ENCODE measurements at regions not wholly inside any gene's neighbourhood (a gene's known extent, or its start where the extent isn't known, plus 50 kb on each side); places are given as distances from the start of the nearest gene placed in this dataset.

- no peak for DNase-seq (ENCODE audit: low read depth, low spot score)
- Mint-ChIP-seq H3K27ac (ENCODE audit: unreplicated experiment) (no peak overlapping the region), H3K27me3 (ENCODE audit: low read depth) (no peaks in the 10 kb centered on the region), H3K4me3 (no peak overlapping the region), H3K4me1 (no peaks in the 10 kb centered on the region), H3K9me3 (peaks cover 7% of the 10 kb centered on the region), H3K36me3 (ENCODE audit: low read depth) (no peaks in the 10 kb centered on the region)
- TF ChIP-seq, protein P1, sequence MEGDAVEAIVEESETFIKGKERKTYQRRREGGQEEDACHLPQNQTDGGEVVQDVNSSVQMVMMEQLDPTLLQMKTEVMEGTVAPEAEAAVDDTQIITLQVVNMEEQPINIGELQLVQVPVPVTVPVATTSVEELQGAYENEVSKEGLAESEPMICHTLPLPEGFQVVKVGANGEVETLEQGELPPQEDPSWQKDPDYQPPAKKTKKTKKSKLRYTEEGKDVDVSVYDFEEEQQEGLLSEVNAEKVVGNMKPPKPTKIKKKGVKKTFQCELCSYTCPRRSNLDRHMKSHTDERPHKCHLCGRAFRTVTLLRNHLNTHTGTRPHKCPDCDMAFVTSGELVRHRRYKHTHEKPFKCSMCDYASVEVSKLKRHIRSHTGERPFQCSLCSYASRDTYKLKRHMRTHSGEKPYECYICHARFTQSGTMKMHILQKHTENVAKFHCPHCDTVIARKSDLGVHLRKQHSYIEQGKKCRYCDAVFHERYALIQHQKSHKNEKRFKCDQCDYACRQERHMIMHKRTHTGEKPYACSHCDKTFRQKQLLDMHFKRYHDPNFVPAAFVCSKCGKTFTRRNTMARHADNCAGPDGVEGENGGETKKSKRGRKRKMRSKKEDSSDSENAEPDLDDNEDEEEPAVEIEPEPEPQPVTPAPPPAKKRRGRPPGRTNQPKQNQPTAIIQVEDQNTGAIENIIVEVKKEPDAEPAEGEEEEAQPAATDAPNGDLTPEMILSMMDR (conservative IDR thresholded peaks at IDR 0.05) = no peak
Observed at GRCh38 chr2:78681386-78681785, 344.1 kb upstream of the REG3G start.

GRCh38 chr2:78682781-78683180 lies 342.7 kb upstream of the REG3G start:
- peaks cover 7% of the 10 kb centered on the region for H3K9me3 Mint-ChIP-seq
- no peaks in the 10 kb centered on the region for H3K36me3 Mint-ChIP-seq (ENCODE audit: low read depth)
- TF ChIP-seq, protein P1 (conservative IDR thresholded peaks at IDR 0.05) = no peak
- no peak overlapping the region for H3K27ac Mint-ChIP-seq (ENCODE audit: unreplicated experiment)
- no peaks in the 10 kb centered on the region for H3K27me3 Mint-ChIP-seq (ENCODE audit: low read depth)
- no peaks in the 10 kb centered on the region for H3K4me1 Mint-ChIP-seq
- no peak for DNase-seq (ENCODE audit: low read depth, low spot score)
- no peak overlapping the region for H3K4me3 Mint-ChIP-seq

GRCh38 chr2:78686625-78687153 lies 338.8 kb upstream of the REG3G start:
- TF ChIP-seq, protein P1 (conservative IDR thresholded peaks at IDR 0.05) = no peak
- H3K27me3 Mint-ChIP-seq (ENCODE audit: low read depth) = no peaks in the 10 kb centered on the region
- peaks cover 11% of the 10 kb centered on the region for H3K9me3 Mint-ChIP-seq
- no peak overlapping the region for H3K4me3 Mint-ChIP-seq
- H3K4me1 Mint-ChIP-seq = no peaks in the 10 kb centered on the region
- no peaks in the 10 kb centered on the region for H3K36me3 Mint-ChIP-seq (ENCODE audit: low read depth)
- no peak for DNase-seq (ENCODE audit: low read depth, low spot score)
- H3K27ac Mint-ChIP-seq (ENCODE audit: unreplicated experiment) = no peak overlapping the region

DNA sequence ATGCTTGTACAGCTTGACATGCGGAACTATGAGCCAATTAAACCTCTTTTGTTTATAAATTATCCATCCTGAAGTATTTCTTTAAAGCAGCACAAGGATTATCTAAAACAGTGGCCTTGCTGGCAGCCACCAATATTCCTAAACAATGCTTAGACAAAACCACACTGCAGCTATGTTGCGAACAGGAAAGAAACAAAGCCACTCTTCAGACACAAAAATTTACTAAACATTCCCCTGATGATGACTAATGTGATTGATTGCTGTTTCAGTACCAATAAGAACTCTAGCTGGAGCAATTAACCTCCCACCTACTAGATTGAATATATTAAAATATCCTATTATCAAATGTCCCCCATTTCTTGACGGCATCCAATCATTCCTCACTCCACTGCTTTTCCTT lies 325.8 kb upstream of the REG3G start:
- DNase-seq (ENCODE audit: low read depth, low spot score) = no peak
- Mint-ChIP-seq H3K27me3 (ENCODE audit: low read depth) (no peaks in the 10 kb centered on the region), H3K27ac (ENCODE audit: unreplicated experiment) (peak overlapping the region; percentile 9), H3K9me3 (no peaks in the 10 kb centered on the region), H3K4me1 (no peaks in the 10 kb centered on the region), H3K4me3 (no peak overlapping the region), H3K36me3 (ENCODE audit: low read depth) (no peaks in the 10 kb centered on the region)
- TF ChIP-seq, protein P1 (conservative IDR thresholded peaks at IDR 0.05) = no peak

DNA sequence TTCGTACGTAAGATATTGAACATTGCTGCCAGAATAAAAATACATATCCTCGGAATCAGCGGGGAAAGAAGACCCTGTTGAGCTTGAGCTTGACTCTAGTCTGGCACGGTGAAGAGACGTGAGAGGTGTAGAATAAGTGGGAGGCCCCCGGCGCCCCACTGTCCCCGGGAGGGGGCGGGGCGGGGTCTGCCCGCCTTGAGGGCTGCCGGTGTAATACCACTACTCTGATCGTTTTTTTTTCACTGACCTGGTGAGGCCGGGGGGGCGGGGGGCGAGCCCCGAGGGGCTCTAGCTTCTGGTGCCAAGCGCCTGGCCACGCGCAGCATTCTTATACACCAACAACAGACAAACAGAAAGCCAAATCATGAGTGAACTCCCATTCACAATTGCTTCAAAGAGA lies 324.0 kb upstream of the REG3G start:
- H3K4me1 Mint-ChIP-seq = no peaks in the 10 kb centered on the region
- no peak for DNase-seq (ENCODE audit: low read depth, low spot score)
- no peak overlapping the region for H3K4me3 Mint-ChIP-seq
- H3K36me3 Mint-ChIP-seq (ENCODE audit: low read depth) = no peaks in the 10 kb centered on the region
- no peaks in the 10 kb centered on the region for H3K27me3 Mint-ChIP-seq (ENCODE audit: low read depth)
- TF ChIP-seq, protein P1 (conservative IDR thresholded peaks at IDR 0.05) = no peak
- H3K27ac Mint-ChIP-seq (ENCODE audit: unreplicated experiment) = no peak overlapping the region
- H3K9me3 Mint-ChIP-seq = no peaks in the 10 kb centered on the region

Data from neural crest cell (in vitro differentiated cells).